Smooth muscle cell (in vitro differentiated cells): ENCODE measurements at regions not wholly inside any gene's neighbourhood (a gene's known extent, or its start where the extent isn't known, plus 50 kb on each side); places are given as distances from the start of the nearest gene placed in this dataset.

Source experiments
- DNase-seq: peaks from one replicate; lab custom pipeline; 2025; ENCODE audit not compliant: unreplicated experiment; lab: John Stamatoyannopoulos, UW
- H2AFZ ChIP-seq: fragments of 200-600 bp; sonication (generic); 2 replicates; pipeline ENCODE4 v1.6.0; 2016; ENCODE audit warnings: antibody characterized with exemption, low read depth, mild to moderate bottlenecking
- H3F3A ChIP-seq: fragments of 200-600 bp; sonication (generic); 2 replicates; pipeline ENCODE4 v1.6.0; 2017; ENCODE audit warnings: antibody characterized with exemption, low read depth
- H3K27ac ChIP-seq: fragments of 200-600 bp; sonication (generic); 2 replicates; pipeline ENCODE4 v1.5.1; 2016; ENCODE audit warnings: low read depth, mild to moderate bottlenecking
- H3K27me3 ChIP-seq: fragments of 200-600 bp; sonication (generic); 2 replicates; pipeline ENCODE4 v1.6.1; 2016; ENCODE audit warnings: low read depth, mild to moderate bottlenecking
- H3K36me3 ChIP-seq: fragments of 200-600 bp; sonication (generic); 2 replicates; pipeline ENCODE4 v1.5.1; 2016; ENCODE audit warnings: low read depth
- H3K4me1 ChIP-seq: fragments of 200-600 bp; sonication (generic); 2 replicates; pipeline ENCODE4 v1.5.1; 2016; ENCODE audit warnings: low read depth
- H3K4me2 ChIP-seq: fragments of 200-600 bp; sonication (generic); 2 replicates; pipeline ENCODE4 v1.6.0; 2016; ENCODE audit warnings: mild to moderate bottlenecking
- H3K4me3 ChIP-seq: fragments of 200-600 bp; sonication (generic); 2 replicates; pipeline ENCODE4 v1.5.1; 2016; ENCODE audit warnings: mild to moderate bottlenecking
- H3K79me2 ChIP-seq: fragments of 200-600 bp; sonication (generic); 2 replicates; pipeline ENCODE4 v1.6.0; 2016; ENCODE audit warnings: low read depth, mild to moderate bottlenecking
- H3K9ac ChIP-seq: fragments of 200-600 bp; sonication (generic); 2 replicates; pipeline ENCODE4 v1.6.0; 2016; ENCODE audit warnings: low read depth
- H3K9me3 ChIP-seq: fragments of 200-600 bp; sonication (generic); replicated peaks from 2 replicates; pipeline ENCODE4 v1.5.1; 2016; ENCODE audit warnings: low read depth
- H4K20me1 ChIP-seq: fragments of 200-600 bp; sonication (generic); 2 replicates; pipeline ENCODE4 v1.6.0; 2016; ENCODE audit warnings: low read depth
- CTCF ChIP-seq: fragments of 200-600 bp; sonication (generic); IDR thresholded peaks from 2 replicates; pipeline ENCODE4 v1.5.1; 2017; ENCODE audit warnings: borderline replicate concordance, mild to moderate bottlenecking, antibody characterized with exemption; ENCODE audit not compliant: insufficient read depth, poor library complexity, severe bottlenecking
- WGBS: methylation state at CpG from one replicate; pipeline ENCODE4 v1.1.7; 2016; ENCODE audit warnings: low lambda C conversion rate; 5-methylcytosine and 5-hydroxymethylcytosine counted together

DNA sequence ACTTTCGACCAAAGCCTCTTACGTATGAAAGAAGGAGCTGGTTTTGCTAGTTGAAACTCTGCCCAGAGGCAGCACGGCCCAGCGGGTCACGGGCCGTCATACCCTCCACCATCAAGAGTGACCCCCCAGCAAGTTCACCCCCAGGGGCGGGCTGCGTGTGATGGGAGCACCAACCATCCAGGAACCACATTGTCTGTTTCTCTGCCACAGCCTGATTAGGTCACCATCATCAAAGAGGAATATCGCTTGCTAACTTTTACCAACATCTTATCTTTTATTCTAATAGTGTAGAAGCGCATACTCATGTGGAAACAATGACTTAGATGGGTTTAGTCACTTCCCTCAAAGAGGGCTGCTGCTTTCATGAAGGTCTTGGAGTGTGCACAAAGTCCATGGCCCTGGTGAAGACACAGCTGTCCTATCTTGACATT lies 116.6 kb upstream of the SMIM21 start:
- Histone ChIP-seq H2AFZ (peak overlapping the region; percentile 8), H4K20me1 (no peaks in the 10 kb centered on the region), H3F3A (peaks cover 13% of the 10 kb centered on the region), H3K4me3 (no peak overlapping the region), H3K27ac (peak overlapping the region; percentile 89), H3K36me3 (no peaks in the 10 kb centered on the region), H3K9ac (peak overlapping the region; percentile 35), H3K27me3 (no peaks in the 10 kb centered on the region), H3K4me2 (peak overlapping the region; percentile 63), H3K79me2 (no peaks in the 10 kb centered on the region), H3K4me1 (peaks cover 8% of the 10 kb centered on the region), H3K9me3 (no peaks in the 10 kb centered on the region)
- DNase-seq, result no peak
- no peak for TF ChIP-seq CTCF
- WGBS, result 38% methylated on average over 10 of the region's 10 CpGs

DNA sequence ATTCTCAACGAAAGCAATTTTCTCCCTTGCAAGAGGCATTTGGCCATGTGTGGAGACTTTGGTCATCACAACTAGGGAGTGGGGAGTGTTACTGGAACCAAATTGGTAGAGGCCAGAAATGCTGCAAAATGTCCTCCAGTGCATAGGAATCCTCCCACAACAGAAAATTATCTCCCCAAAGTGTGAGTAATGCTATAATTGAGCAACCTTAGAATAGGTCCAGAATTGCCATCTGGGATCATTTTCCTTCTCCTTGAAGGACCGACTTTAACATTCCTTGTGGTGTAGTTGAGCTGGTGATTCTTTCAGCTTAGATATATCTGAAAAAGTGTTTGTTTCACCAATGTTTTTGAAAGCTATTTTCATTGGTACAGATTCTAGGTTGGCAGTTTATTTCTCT lies 111.2 kb upstream of the SMIM21 start:
- Histone ChIP-seq H3K36me3 (no peaks in the 10 kb centered on the region), H3K9me3 (no peaks in the 10 kb centered on the region), H3K79me2 (no peaks in the 10 kb centered on the region), H3K27me3 (no peaks in the 10 kb centered on the region), H3K27ac (peak overlapping the region; percentile 50), H3K4me2 (peak overlapping the region; percentile 12), H3K4me1 (peaks cover 3% of the 10 kb centered on the region), H3K4me3 (no peak overlapping the region), H4K20me1 (no peaks in the 10 kb centered on the region), H3K9ac (no peak overlapping the region), H3F3A (peaks cover 6% of the 10 kb centered on the region), H2AFZ (peak overlapping the region; percentile 17)
- 55% methylated on average over 2 of the region's 2 CpGs for WGBS
- no peak for DNase-seq
- TF ChIP-seq CTCF, result no peak

DNA sequence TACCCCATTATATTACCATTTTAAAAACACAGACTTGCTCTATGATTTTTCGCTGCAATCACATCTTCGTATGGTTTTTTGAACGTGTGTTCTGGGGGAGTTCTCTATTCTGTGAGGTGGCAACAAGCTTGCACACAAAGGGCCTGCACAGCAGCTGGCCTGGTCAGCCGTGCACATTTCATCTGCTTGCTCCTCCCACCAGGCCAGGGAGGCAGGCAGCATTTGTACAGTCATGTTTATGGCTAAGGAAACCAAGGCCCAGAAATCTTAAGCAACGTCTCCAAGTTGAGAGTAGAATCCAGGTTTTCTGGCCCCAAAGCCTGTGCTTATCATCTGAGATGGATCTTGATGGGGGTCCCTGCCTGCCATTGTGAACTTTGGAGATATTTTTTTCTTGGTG lies 106.4 kb upstream of the SMIM21 start:
- peak overlapping the region; percentile 44 for H2AFZ ChIP-seq
- H3F3A ChIP-seq, result no peaks in the 10 kb centered on the region
- no peak overlapping the region for H3K4me3 ChIP-seq
- peaks cover 3% of the 10 kb centered on the region for H3K4me1 ChIP-seq
- H3K27me3 ChIP-seq, result no peaks in the 10 kb centered on the region
- H3K27ac ChIP-seq, result peak overlapping the region; percentile 60
- TF ChIP-seq CTCF, result no peak
- H3K9me3 ChIP-seq, result no peaks in the 10 kb centered on the region
- H3K79me2 ChIP-seq, result no peaks in the 10 kb centered on the region
- 53% methylated on average over 5 of the region's 5 CpGs for WGBS
- no peaks in the 10 kb centered on the region for H4K20me1 ChIP-seq
- no peak overlapping the region for H3K4me2 ChIP-seq
- H3K36me3 ChIP-seq, result no peaks in the 10 kb centered on the region
- DNase-seq, result no peak
- H3K9ac ChIP-seq, result no peak overlapping the region

- no peak for TF ChIP-seq CTCF
- Histone ChIP-seq H3K9ac (no peak overlapping the region), H3K27me3 (no peaks in the 10 kb centered on the region), H4K20me1 (no peaks in the 10 kb centered on the region), H3K27ac (peak overlapping the region; percentile 69), H2AFZ (peak overlapping the region; percentile 86), H3F3A (no peaks in the 10 kb centered on the region), H3K4me3 (no peak overlapping the region), H3K4me1 (no peaks in the 10 kb centered on the region), H3K36me3 (no peaks in the 10 kb centered on the region), H3K79me2 (no peaks in the 10 kb centered on the region), H3K9me3 (no peaks in the 10 kb centered on the region), H3K4me2 (no peak overlapping the region)
- DNase-seq, result no peak
- WGBS, result 70% methylated on average over 2 of the region's 2 CpGs
Measured at GRCh38 chr18:75533209-75533608, 105.7 kb upstream of the SMIM21 start.
